ENCODE measurements at regions not wholly inside any gene's neighbourhood (a gene's known extent, or its start where the extent isn't known, plus 50 kb on each side); places are given as distances from the start of the nearest gene placed in this dataset.

- TF ChIP-seq CTCF (IDR thresholded peaks at IDR 0.05; ENCODE audit: low read depth, low read length, poor library complexity, severe bottlenecking): no peak
- TF ChIP-seq EZH2phosphoT487 (IDR thresholded peaks at IDR 0.05; ENCODE audit: borderline replicate concordance, low read length): no peak
These were observed 107.0 kb downstream of the KCNF1 start for GRCh38 chr2:11018651-11019185.
